Kidney (tissue), 13 donors: ENCODE measurements at regions not wholly inside any gene's neighbourhood (a gene's known extent, or its start where the extent isn't known, plus 50 kb on each side); places are given as distances from the start of the nearest gene placed in this dataset.

Experiments used
- DNase-seq, 5 donors: peaks; one replicate each; pipeline ENCODE4 v3.0.0-alpha.2; 2013 to 2020
- FAIRE-seq: peaks from 2 replicates; lab custom pipeline; 2012; peaks lifted over from hg19 to GRCh38; lab: Jason Lieb, UNC
- H3K27ac ChIP-seq, 2 donors: one replicate each; pipeline ENCODE4 v1.7.0; 2013; ENCODE audit warnings: low read depth in 2 of 2, low read length in 2 of 2, inconsistent platforms in 1 of 2
- H3K27me3 ChIP-seq: one replicate; pipeline ENCODE4 v1.7.1; 2013; ENCODE audit warnings: low read length, inconsistent platforms; ENCODE audit not compliant: control insufficient read depth, insufficient read depth
- H3K36me3 ChIP-seq, 3 donors: one replicate each; pipeline versions ENCODE4 v1.7.0 to v1.7.1; 2013; ENCODE audit warnings: low read length in 3 of 3, control low read depth in 1 of 3, inconsistent platforms in 1 of 3; ENCODE audit not compliant: insufficient read depth in 3 of 3, control insufficient read depth in 2 of 3
- H3K4me1 ChIP-seq, 3 donors: one replicate each; pipeline versions ENCODE4 v1.7.0 to v1.7.1; 2013; ENCODE audit warnings: low read length in 3 of 3, inconsistent platforms in 1 of 3, low read depth in 1 of 3; ENCODE audit not compliant: control insufficient read depth in 2 of 3, insufficient read depth in 2 of 3
- H3K4me3 ChIP-seq, 3 donors: one replicate each; pipeline versions ENCODE4 v1.7.0 to v1.8.1; 2013; ENCODE audit warnings: low read length in 3 of 3, control low read depth in 1 of 3, inconsistent platforms in 1 of 3
- H3K9ac ChIP-seq, 3 donors: one replicate each; pipeline versions ENCODE4 v1.7.0 to v1.7.1; 2013; ENCODE audit warnings: low read length in 3 of 3, control low read depth in 1 of 3, inconsistent platforms in 1 of 3
- H3K9me3 ChIP-seq, 3 donors: one replicate each; pipeline versions ENCODE4 v1.7.0 to v1.7.1; 2013; ENCODE audit warnings: low read length in 3 of 3, control low read depth in 1 of 3, inconsistent platforms in 1 of 3; ENCODE audit not compliant: control insufficient read depth in 2 of 3, insufficient read depth in 1 of 3
- CTCF ChIP-seq: IDR thresholded peaks from 3 replicates; pipeline ENCODE4 v1.5.1; 2012; ENCODE audit warnings: mild to moderate bottlenecking, moderate library complexity, borderline replicate concordance; ENCODE audit not compliant: insufficient read depth; ENCODE audit errors: extremely low read depth
- intact Hi-C: fragments of 100-400 bp; cut with DNase I; formaldehyde crosslinking; loops from one replicate; pipeline ENCODE4 v1.11.1; 2022
- donor health status: control.
- donor health status: control.
- donor health status: control.
- donor health status: control.
- donor health status: control.
- donor health status: DM: yes; HTN: yes; CAD: no.
- donor health status: Normal renal cell carcinoma (clear cell type).

GRCh38 chr4:124913237-124913636, 200.7 kb upstream of the ANKRD50 start:
- no peaks in the 10 kb centered on the region for H3K4me1 ChIP-seq
- no peaks in the 10 kb centered on the region for H3K27me3 ChIP-seq
- FAIRE-seq (no peak), DNase-seq (no peak)
- H3K4me3 ChIP-seq, result no peak overlapping the region
- TF ChIP-seq CTCF, result no peak
- peaks cover 0 to 5% (median 0%) of the 10 kb centered on the region in 3 donors for H3K9me3 ChIP-seq
- no peak overlapping the region for H3K9ac ChIP-seq
- H3K27ac ChIP-seq, result no peak overlapping the region
- intact Hi-C loops, result no loop called here
- no peaks in the 10 kb centered on the region for H3K36me3 ChIP-seq

GRCh38 chr4:124910327-124910726, 197.8 kb upstream of the ANKRD50 start:
- Histone ChIP-seq H3K9me3 (peaks cover 0 to 5% (median 0%) of the 10 kb centered on the region in 3 donors), H3K36me3 (no peaks in the 10 kb centered on the region), H3K27ac (no peak overlapping the region), H3K4me3 (no peak overlapping the region), H3K9ac (no peak overlapping the region), H3K4me1 (no peaks in the 10 kb centered on the region), H3K27me3 (no peaks in the 10 kb centered on the region)
- TF ChIP-seq CTCF, result no peak
- DNase-seq (no peak), FAIRE-seq (peak; percentile 19)
- intact Hi-C loops, result no loop called here

- H3K4me3 ChIP-seq, result no peak overlapping the region
- DNase-seq (no peak), FAIRE-seq (no peak)
- H3K9me3 ChIP-seq, result peaks cover 0 to 5% (median 0%) of the 10 kb centered on the region in 3 donors
- no peak overlapping the region for H3K27ac ChIP-seq
- H3K36me3 ChIP-seq, result no peaks in the 10 kb centered on the region
- TF ChIP-seq CTCF, result no peak
- H3K4me1 ChIP-seq, result peaks cover 0 to 2% (median 0%) of the 10 kb centered on the region in 3 donors
- no peak overlapping the region for H3K9ac ChIP-seq
- H3K27me3 ChIP-seq, result no peaks in the 10 kb centered on the region
- intact Hi-C loops, result no loop called here
Observed at GRCh38 chr4:124907881-124908280, 195.3 kb upstream of the ANKRD50 start.

GRCh38 chr4:124905441-124905840, 192.9 kb upstream of the ANKRD50 start:
- Histone ChIP-seq H3K27ac (no peak overlapping the region), H3K36me3 (no peaks in the 10 kb centered on the region), H3K4me3 (no peak overlapping the region), H3K4me1 (peaks cover 0 to 2% (median 0%) of the 10 kb centered on the region in 3 donors), H3K9ac (no peak overlapping the region), H3K27me3 (no peaks in the 10 kb centered on the region), H3K9me3 (no peaks in the 10 kb centered on the region)
- DNase-seq (peak in 2 of 5 donors; percentile 16 to 46), FAIRE-seq (no peak)
- intact Hi-C loops, result no loop called here
- TF ChIP-seq CTCF, result no peak
